ENCODE measurements at regions not wholly inside any gene's neighbourhood (a gene's known extent, or its start where the extent isn't known, plus 50 kb on each side); places are given as distances from the start of the nearest gene placed in this dataset.
"Not testable (repeated sequence)": the region's sequence is repeated elsewhere in the genome, so short reads cannot be mapped to it uniquely, and the experiment has no call there.

- no peak for DNase-seq (ENCODE audit: low read depth in 2 of 2)
These were observed 129.8 kb upstream of the SGCD start for GRCh38 chr5:156197042-156197635.

GRCh38 chr5:156199045-156199444, 127.9 kb upstream of the SGCD start:
- DNase-seq (ENCODE audit: low read depth in 2 of 2), result no peak

DNA sequence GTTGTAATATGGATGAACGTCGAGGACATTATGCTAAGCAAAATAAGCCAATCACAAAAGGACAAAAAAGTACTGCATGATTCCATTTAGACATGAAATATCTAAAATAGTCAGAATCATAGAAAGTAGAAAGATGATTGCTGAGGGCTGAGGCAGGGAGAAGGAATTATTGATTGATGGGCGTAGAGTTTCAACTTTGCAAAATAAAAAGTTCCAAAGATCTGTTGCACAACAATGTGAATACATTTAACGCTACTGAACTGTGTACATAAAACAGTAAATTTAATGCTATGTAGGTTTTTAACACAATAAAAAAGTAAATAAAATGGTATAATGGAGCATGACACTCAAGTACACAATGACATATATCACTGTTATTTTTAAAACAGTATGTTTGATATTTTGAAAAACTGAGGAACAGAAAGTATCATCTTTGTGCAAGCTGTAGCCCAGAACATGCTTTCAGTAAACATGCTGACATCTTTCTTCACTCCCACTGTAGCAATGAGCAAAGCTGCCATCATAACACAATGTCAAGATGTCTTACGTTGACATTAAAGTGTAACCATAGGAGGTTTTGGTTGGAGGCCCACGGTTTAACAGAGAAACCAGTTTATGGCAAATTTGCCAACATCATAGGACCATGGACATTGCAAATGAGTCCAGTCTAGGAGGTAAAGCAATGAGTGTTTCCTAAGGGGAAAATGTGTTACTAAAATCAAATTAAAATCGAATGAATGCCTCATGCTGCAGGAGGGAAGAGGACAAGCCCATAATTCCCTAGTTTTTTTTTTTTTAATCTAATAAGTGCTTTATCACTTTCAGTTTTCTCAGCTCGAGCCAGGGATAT, 125.8 kb upstream of the SGCD start:
- DNase-seq (ENCODE audit: low read depth in 2 of 2), result no peak

GRCh38 chr5:156201788-156202403, 125.1 kb upstream of the SGCD start:
- DNase-seq (ENCODE audit: low read depth in 2 of 2), result no peak

GRCh38 chr5:156208271-156208670, 118.7 kb upstream of the SGCD start:
- no peak for DNase-seq (ENCODE audit: low read depth in 2 of 2)

DNA sequence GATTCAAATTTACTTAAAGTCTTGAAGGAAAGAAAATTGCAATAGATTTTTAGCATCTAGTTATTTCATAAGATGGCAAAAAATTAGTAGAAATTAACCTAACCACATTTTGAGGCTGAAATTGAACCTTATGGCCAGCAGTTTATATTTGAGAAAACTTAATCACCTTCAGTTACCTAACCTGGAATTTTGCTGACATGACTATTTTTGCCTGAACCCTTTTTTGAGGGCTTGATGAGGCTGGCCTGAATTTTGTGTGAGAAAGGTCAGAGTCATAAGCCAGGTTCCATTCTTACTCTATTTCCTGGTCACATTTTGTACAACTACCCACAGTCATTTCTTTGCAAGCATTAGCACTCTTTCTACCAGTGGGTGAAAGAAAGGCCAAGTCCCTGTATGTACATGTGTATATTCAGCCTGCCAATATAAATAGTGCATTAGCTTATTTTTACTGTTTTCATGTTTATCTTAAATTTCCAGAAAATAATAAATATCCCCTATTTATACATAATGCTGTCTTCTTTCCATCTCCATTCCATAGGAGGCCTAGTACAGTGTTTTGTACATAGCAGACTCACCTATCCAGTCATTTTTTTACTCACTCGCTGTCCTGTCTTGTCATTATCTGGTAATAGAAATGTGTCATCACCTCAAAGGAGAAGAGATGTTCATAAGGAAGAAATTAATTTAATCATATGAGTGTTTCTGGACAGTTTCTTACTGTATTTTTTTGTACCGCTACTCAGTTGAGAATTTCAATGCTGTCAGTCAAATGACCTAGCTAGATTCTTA, 108.4 kb upstream of the SGCD start:
- no peak for DNase-seq (ENCODE audit: low read depth in 2 of 2)

DNA sequence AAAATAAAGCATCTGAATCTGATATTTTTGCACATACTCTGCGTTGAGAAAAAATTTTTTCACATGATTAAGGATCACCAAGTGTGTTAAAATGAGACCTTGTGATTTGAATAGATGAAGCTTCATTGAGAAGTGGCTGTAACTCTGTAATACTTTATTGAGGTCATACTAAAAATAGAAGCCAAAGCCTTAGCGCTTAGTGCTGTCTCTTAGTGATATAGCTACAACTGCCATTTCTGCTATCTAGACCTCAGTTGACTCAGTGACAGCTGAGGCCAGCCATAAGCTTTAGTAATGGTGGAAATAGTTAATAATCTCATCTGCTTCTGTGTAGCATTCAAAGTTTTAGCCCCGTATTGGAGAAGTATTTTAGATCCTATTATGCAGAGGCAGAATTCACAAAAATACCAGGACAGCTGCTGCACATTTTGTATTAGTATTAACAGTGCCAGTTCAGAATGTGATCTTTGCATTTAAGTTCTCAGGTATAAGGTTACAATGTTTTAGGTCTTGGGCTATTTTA, 107.4 kb upstream of the SGCD start:
- no peak for DNase-seq (ENCODE audit: low read depth in 2 of 2)

GRCh38 chr5:156221816-156222215, 105.1 kb upstream of the SGCD start:
- no peak for DNase-seq (ENCODE audit: low read depth in 2 of 2)

DNA sequence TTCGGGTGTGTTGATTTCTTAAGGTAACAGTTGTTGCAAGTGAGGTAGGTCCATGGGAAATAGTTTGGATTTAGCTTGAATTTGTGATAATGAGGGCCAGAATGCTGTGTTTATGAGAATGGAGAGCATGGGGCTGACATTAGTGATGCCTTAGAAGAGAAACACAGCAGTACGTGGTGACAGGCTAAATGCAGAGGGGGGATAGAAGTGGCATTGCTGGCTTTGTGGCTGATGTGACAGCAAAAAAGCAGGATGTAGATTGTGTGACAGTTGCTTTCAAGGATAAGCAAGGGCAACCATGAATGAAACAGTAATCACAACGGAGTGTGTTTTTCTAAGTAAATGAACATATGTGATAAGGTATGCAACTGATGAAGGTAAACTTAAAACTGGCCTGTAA, 103.4 kb upstream of the SGCD start:
- no peak for DNase-seq (ENCODE audit: low read depth in 2 of 2)

- DNase-seq (ENCODE audit: low read depth in 2 of 2), result not testable (repeated sequence)
These were observed 100.5 kb upstream of the SGCD start for GRCh38 chr5:156226485-156226884.

DNA sequence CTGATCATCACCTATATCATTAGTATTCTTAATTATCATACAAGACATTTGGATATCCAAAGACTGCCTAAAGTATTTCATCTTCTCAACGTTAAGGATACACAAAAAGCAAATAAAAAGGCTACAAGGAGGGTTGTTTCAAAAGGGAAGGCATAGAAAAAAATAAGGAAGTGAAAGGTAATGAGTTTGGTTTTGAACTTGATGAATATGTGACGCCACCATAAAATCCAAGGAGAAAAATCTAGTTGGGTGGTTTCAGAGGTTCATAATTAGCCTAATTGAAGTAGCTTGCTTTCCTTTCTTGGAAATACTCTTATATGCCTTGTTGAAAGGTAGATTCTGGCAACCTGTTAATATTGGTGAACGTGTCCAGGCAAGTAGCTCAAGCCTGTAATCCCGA, 96.1 kb upstream of the SGCD start:
- no peak for DNase-seq (ENCODE audit: low read depth in 2 of 2)

DNA sequence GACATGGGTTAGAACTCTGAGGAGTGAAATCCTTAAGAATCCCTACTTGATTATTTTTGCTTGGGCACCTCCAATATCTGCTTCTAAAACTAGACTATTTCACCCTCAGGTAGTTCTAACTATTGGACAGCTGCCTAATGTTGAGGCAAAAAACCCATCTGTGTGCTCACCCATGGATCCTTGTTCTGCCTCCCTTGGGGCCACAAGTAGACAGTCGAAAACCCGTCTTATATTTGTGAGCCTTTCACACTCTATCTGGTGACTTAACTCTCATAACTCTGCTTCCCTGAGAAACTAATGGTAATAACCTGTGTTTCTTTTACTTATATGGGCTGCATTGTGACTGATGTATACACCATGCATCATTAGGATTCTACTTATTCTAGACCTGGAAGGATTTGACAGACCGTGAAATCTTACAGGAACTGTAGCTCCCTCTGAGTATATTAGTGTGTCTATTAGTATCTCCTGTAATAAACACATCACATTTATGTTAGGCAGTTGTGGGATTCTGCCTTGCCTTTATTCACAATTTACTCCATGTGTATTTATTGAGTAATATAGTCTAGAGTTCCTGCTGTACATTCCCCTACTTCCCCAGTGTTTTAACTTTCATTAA, 94.6 kb upstream of the SGCD start:
- DNase-seq (ENCODE audit: low read depth in 2 of 2), result no peak

DNA sequence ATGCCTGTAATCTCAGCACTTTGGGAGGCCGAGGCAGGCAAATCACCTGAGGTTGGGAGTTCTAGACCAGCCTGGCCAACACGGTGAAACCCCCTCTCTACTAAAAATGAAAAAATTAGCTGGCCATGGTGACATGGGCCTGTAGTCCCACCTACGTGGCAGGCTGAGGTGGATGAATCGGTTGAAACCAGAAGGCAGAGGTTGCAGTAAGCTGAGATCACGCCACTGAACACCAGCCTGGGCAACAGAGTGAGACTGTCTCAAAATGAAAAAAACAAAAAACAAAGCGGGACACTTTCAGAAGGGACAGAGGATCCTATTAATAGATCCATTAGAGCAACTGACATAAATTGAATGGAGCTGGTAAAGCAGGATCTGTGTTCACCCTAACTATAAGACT, 89.6 kb upstream of the SGCD start:
- DNase-seq (ENCODE audit: low read depth in 2 of 2), result no peak

DNA sequence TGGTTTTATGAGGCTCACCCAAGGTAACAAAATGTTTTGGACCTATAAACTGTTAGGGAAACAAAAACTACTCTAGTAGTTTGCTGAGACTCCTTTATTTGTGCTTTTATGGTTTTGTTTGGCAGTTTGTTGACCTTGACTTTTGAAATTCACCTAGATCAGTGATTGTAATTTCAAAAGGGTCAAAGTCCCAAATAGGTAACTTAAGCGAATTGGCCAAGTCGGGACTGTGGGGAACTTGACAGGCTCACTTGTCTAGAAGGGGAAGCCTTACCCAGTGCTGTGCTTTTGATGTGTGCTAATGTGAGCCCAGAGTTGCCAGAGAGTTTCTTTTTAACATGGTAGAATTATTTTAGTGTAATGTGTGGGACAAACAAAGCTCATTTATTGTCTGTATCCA, 87.2 kb upstream of the SGCD start:
- DNase-seq (ENCODE audit: low read depth in 2 of 2), result no peak

DNA sequence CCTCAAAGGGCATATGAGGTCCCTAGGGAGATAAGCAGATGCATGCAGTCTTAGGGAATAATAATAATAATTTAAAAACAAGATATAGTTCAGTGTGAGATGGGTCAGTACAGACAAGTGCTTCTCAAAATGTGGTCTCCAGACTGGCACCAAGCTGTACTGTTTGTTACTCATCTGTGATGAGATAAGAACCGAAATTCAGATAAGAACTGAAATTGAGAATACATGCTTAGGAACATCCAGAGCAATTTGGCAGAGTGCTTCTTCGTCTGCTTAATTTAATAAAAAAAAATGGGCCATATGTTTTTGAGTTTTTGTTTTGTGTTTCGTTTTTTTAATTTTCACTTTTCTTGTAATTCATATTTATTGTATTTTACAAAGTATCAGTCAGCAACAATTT, 86.5 kb upstream of the SGCD start:
- DNase-seq (ENCODE audit: low read depth in 2 of 2), result no peak

DNA sequence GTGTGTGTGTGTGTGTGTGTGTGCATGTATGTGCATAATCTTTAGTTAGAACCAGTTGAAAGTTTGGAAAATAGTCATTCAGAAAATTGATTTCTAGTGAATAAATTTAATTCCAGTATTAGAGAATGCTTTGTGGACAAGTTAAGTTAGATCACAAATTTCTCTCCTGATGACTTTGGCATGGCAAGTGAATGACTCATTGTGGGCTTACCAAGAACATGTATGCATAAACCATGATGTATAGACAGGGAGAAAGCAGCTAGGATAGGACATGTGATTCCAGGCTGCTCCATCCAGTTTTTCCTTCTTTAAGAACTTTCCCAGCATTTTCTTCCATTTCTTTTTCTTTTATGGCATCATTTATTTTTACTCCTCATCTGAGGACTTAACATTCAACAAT, 85.7 kb upstream of the SGCD start:
- no peak for DNase-seq (ENCODE audit: low read depth in 2 of 2)

GRCh38 chr5:156245895-156246294, 81.1 kb upstream of the SGCD start:
- no peak for DNase-seq (ENCODE audit: low read depth in 2 of 2)

- no peak for DNase-seq (ENCODE audit: low read depth in 2 of 2)
These were observed 75.9 kb upstream of the SGCD start for GRCh38 chr5:156251076-156251475.

DNA sequence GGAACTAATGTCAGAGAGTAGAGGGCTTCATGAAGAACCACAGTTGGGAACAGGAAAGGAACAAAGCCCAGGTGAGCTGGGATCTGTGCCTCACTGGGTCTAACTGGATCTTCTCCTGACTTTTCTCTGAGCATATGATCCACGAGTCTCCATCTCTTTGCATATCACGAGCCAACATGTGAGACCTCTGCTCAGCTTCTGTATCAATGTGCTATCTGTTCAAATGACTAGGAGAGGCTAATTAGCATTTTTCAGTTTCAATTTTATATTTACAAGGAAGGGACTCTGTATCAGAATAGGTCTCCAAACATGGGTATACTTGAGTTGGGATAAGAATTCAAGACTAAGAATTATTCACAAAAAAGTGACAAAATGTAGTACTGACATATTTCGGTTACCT, 73.8 kb upstream of the SGCD start:
- DNase-seq (ENCODE audit: low read depth in 2 of 2), result no peak

DNA sequence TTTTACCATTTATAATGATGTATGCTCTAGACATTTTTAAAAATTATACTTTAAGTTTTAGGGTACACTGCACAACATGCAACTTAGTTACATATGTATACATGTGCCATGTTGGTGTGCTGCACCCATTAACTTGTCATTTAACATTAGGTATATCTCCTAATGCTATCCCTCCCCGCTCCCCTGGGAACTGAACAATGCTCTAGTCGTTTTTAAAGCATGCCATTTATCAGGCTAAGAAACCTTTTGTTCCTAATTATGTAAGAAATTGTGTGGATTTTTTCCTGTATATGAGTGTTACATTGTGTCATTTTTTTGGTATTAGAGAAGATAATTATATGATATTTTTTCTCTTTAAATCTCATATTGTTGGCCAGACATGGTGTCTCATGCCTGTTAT, 72.8 kb upstream of the SGCD start:
- no peak for DNase-seq (ENCODE audit: low read depth in 2 of 2)

DNA sequence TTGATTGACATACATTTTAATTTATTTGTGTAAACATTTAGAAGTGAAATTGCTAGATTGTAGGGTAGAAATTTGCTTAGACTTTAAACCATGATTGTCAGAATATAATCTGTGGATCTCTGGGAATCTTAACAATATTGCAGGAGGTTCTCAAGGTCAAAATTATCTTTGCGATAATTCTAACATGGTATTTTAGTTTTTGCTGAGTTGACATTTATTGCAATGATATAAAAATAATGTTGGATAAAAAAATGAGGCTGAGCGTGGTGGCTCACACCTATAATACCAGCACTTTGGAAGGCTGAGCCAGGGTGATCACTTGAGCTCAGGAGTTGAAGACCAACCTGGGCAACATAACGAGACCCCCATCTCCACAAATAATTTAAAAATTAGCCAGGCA, 70.3 kb upstream of the SGCD start:
- no peak for DNase-seq (ENCODE audit: low read depth in 2 of 2)

DNA sequence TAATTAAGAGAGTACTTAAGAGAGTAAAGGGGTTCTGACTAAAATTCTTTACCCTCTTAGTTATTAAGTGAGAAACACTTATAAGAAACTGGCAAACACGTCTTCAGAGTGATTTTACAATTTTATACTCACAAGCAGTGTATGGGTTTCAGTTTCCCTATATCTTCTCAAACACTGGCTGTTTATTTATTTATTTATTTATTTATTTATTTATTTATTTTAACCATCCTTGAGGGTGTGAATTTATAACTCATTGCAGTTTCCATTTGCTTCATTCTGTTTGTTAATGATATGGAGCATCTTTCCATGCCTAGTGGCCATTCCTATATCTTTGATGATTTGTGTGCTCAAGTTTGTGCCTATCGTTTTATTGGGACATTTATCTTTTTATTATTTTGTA, 68.0 kb upstream of the SGCD start:
- DNase-seq (ENCODE audit: low read depth in 2 of 2), result no peak
